Retinal pigment epithelial cell (primary cell): ENCODE measurements at regions not wholly inside any gene's neighbourhood (a gene's known extent, or its start where the extent isn't known, plus 50 kb on each side); places are given as distances from the start of the nearest gene placed in this dataset.

Experiments used
- DNase-seq: peaks from one replicate; pipeline ENCODE4 v3.0.0-alpha.2; 2010; ENCODE audit warnings: low read depth
- H3K4me3 ChIP-seq: 2 replicates; pipeline ENCODE4 v1.5.1; 2011; ENCODE audit warnings: mild to moderate bottlenecking, low read length, control low read depth, moderate library complexity
- TF ChIP-seq, protein P1 (sequence below): conservative IDR thresholded peaks from 2 replicates; pipeline ENCODE4 v1.5.1; 2011; ENCODE audit warnings: low read depth, low read length, control low read depth, inconsistent platforms

DNA sequence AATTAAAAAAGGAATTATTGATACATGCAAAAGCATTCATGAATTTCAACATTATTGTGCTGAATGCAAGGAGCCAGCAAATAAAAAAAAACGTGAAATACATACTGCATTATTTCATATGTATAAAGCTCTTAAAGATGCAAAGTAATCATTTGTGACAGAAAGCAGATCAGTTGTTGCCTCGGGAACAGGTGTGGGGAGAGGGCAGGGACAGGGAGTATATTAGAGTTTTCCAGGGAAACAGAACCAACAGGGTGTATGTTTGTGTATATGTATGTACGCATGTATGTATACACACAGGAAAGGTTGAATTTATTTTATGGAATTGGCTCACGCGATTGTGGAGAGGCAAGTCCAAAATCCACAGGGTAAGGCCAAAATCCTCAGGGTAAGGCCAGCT lies 502.9 kb upstream of the ARGLU1 start:
- TF ChIP-seq, protein P1, sequence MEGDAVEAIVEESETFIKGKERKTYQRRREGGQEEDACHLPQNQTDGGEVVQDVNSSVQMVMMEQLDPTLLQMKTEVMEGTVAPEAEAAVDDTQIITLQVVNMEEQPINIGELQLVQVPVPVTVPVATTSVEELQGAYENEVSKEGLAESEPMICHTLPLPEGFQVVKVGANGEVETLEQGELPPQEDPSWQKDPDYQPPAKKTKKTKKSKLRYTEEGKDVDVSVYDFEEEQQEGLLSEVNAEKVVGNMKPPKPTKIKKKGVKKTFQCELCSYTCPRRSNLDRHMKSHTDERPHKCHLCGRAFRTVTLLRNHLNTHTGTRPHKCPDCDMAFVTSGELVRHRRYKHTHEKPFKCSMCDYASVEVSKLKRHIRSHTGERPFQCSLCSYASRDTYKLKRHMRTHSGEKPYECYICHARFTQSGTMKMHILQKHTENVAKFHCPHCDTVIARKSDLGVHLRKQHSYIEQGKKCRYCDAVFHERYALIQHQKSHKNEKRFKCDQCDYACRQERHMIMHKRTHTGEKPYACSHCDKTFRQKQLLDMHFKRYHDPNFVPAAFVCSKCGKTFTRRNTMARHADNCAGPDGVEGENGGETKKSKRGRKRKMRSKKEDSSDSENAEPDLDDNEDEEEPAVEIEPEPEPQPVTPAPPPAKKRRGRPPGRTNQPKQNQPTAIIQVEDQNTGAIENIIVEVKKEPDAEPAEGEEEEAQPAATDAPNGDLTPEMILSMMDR, result no peak
- DNase-seq, result no peak

GRCh38 chr13:107069108-107069776 lies 501.3 kb upstream of the ARGLU1 start:
- H3K4me3 ChIP-seq, result no peak overlapping the region
- DNase-seq, result no peak
- TF ChIP-seq, protein P1, result no peak

More for the DNA sequence above, 502.9 kb upstream of the ARGLU1 start:
- no peak overlapping the region for H3K4me3 ChIP-seq

- DNase-seq, result no peak
- TF ChIP-seq, protein P1, result no peak
- H3K4me3 ChIP-seq, result no peak overlapping the region
Observed at GRCh38 chr13:107067381-107067780, 499.4 kb upstream of the ARGLU1 start.

DNA sequence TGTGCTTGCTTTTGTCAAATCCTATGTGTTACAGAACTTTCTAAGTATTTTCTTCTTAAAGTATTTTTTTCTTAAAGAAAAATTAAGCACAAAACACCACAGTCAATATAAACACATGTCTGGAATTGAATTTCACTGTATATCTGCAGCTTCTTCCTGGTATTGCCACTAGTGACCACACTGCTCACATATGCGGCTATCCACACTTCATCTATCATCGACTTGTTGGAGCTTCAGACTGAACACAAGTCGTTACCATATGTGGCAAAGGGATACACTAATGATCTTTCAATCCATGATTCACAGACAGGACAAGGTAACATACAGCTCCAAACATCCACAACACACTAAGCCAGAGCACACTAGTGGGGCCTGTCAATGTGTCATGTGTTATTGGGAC lies 498.4 kb upstream of the ARGLU1 start:
- TF ChIP-seq, protein P1, result no peak
- DNase-seq, result no peak
- no peak overlapping the region for H3K4me3 ChIP-seq

DNA sequence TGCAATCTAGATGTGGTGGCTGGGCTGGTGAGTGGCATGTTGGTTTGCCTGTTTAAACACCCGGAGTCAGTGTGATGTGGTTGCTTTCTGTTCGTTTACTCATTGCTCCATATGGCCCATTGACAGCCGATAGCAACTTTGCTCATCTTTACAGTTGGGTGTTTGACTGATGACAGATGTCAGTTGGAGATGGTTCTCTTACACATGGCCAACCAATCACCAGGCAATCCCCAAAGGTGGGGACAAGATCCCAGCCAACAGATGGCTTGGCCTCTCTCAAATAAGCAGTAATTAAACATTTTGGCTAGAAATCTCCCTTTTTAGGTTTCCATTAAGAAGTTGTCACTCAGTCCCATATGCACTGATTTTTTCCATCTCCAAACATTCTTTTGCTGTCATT lies 497.1 kb upstream of the ARGLU1 start:
- H3K4me3 ChIP-seq, result no peak overlapping the region
- TF ChIP-seq, protein P1, result no peak
- DNase-seq, result no peak

DNA sequence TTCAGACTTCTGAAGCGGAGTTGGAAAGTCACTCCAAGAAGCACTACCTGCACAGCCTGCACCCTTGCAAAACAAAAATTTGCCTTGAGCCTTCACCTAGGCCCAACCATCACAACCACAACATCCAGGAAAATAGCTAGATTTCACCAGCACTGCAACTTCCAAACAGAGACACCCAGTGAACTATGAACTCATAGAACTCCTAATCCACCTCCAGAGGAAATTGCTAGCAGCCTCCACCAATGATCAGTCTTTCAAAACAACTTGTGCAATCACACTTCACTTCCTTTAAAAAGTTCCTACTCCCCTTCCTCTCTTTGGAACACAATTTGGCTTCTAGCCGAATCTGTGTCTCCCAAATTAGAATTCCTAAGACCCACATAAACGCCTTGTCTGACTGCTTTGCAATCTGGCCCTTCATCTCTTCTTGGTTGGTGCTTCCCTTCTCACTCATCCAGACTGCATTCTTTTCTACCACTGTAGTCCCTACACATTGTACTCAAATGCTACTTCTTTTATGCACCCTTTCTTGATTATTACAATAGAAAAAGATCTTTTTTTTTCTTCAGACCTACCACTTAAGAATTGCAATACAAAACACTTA lies 489.2 kb upstream of the ARGLU1 start:
- TF ChIP-seq, protein P1, result no peak
- no peak for DNase-seq
- no peak overlapping the region for H3K4me3 ChIP-seq
